ENCODE measurements at regions not wholly inside any gene's neighbourhood (a gene's known extent, or its start where the extent isn't known, plus 50 kb on each side); places are given as distances from the start of the nearest gene placed in this dataset.

DNA sequence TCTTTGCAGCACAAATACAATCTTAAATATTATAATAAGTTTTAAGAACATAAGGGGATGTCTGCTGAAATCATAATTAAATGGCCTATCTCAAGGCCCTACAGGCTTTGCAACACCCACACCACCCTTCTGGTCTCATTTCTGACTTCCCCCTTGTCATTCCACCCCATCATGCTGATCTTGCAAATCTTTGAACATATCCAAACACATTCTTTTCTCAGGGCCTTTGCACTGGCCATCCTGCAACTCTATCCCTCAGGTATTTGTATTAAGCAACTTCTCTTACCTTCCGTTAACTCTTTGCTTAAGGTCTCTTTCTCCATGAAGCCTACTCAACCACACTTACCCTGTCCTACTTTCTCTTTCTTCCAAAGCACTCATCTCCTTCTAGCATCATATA lies 51.8 kb upstream of the CCDC150 start:
- 0 to 44% (median 0%) methylated on average over 1 of the region's 1 CpG for WGBS, 5 donors
- TF ChIP-seq POLR2AphosphoS5 (IDR thresholded peaks at IDR 0.05) (no peak), POLR2A (IDR thresholded peaks at IDR 0.05) (no peak), EP300 (IDR thresholded peaks at IDR 0.05) (no peak)
- TF ChIP-seq, protein P1, sequence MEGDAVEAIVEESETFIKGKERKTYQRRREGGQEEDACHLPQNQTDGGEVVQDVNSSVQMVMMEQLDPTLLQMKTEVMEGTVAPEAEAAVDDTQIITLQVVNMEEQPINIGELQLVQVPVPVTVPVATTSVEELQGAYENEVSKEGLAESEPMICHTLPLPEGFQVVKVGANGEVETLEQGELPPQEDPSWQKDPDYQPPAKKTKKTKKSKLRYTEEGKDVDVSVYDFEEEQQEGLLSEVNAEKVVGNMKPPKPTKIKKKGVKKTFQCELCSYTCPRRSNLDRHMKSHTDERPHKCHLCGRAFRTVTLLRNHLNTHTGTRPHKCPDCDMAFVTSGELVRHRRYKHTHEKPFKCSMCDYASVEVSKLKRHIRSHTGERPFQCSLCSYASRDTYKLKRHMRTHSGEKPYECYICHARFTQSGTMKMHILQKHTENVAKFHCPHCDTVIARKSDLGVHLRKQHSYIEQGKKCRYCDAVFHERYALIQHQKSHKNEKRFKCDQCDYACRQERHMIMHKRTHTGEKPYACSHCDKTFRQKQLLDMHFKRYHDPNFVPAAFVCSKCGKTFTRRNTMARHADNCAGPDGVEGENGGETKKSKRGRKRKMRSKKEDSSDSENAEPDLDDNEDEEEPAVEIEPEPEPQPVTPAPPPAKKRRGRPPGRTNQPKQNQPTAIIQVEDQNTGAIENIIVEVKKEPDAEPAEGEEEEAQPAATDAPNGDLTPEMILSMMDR (IDR thresholded peaks at IDR 0.05) = no peak
- peaks cover 0 to 7% (median 5%) of the 10 kb centered on the region in 4 donors for H3K4me1 ChIP-seq

DNA sequence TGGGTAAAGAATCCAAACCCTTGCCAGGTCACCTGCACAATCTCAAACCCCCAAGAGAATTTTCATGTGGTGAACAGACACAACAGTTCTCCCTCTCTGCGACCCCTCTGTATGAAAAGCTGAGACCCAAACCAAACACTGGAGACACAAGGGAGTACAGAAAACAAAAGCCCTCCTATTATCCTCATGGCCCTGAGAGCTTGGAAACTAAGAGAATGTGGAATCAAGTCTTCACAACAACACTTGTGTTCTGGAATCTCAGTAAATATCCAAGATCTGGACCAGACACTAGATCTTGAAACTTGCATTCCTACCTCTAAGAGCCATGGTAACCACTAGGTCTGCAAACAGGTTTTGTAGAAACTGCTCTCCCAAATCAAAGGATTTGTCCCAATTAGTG lies 50.1 kb upstream of the CCDC150 start:
- intact Hi-C loops (cut with DNase I; ENCODE audit: low total_unique reads) = no loop called here
- Histone ChIP-seq H3K9me3 (no peaks in the 10 kb centered on the region), H3K4me3 (no peak overlapping the region), H3K4me1 (peaks cover 0 to 15% (median 13%) of the 10 kb centered on the region in 4 donors), H3K27ac (no peak overlapping the region), H3K36me3 (no peaks in the 10 kb centered on the region), H3K27me3 (peaks cover 0 to 58% (median 27%) of the 10 kb centered on the region in 3 donors)
- TF ChIP-seq, protein P1 (IDR thresholded peaks at IDR 0.05) = no peak
- no peak for TF ChIP-seq POLR2AphosphoS5 (IDR thresholded peaks at IDR 0.05)
- TF ChIP-seq POLR2A (IDR thresholded peaks at IDR 0.05) = no peak
- TF ChIP-seq EP300 (IDR thresholded peaks at IDR 0.05) = no peak
- 56 to 79% (median 57%) methylated on average over 1 of the region's 1 CpG for WGBS, 5 donors
- no peak for DNase-seq

More for the DNA sequence above, 51.8 kb upstream of the CCDC150 start:
- no peak overlapping the region for H3K27ac ChIP-seq
- no peak overlapping the region for H3K4me3 ChIP-seq
- intact Hi-C loops (cut with DNase I; ENCODE audit: low total_unique reads) = no loop called here
- peaks cover 0 to 41% (median 16%) of the 10 kb centered on the region in 3 donors for H3K27me3 ChIP-seq
- H3K36me3 ChIP-seq = no peaks in the 10 kb centered on the region
- H3K9me3 ChIP-seq = no peaks in the 10 kb centered on the region
- no peak for DNase-seq

Small RNA genes in the stretch of these regions (small RNA-seq; reads per million reads assigned to genes)
- gene RN7SL820P = 0 reads per million in 4 donors

Measured in stomach (tissue), 8 donors.